ENCODE measurements at regions not wholly inside any gene's neighbourhood (a gene's known extent, or its start where the extent isn't known, plus 50 kb on each side); places are given as distances from the start of the nearest gene placed in this dataset.
"Not testable (repeated sequence)": the region's sequence is repeated elsewhere in the genome, so short reads cannot be mapped to it uniquely, and the experiment has no call there.

GRCh38 chr12:79991586-79991985, 56.7 kb upstream of the PPP1R12A start:
- DNase-seq (ENCODE audit: low read depth, low spot score): no peak

GRCh38 chr12:79990509-79991338, 55.8 kb upstream of the PPP1R12A start:
- not testable (repeated sequence) for DNase-seq (ENCODE audit: low read depth, low spot score)

- DNase-seq (ENCODE audit: low read depth, low spot score): peak; percentile 54
These were observed 53.5 kb upstream of the PPP1R12A start for GRCh38 chr12:79988368-79988767.

- no peak for DNase-seq (ENCODE audit: low read depth, low spot score)
These were observed 52.8 kb upstream of the PPP1R12A start for GRCh38 chr12:79987731-79988130.
